Esophagus squamous epithelium (tissue), 5 donors: ENCODE measurements at regions not wholly inside any gene's neighbourhood (a gene's known extent, or its start where the extent isn't known, plus 50 kb on each side); places are given as distances from the start of the nearest gene placed in this dataset.
"Not testable (repeated sequence)": the region's sequence is repeated elsewhere in the genome, so short reads cannot be mapped to it uniquely, and the experiment has no call there.

Experiments used
- DNase-seq: peaks from one replicate; lab custom pipeline; 2025; lab: John Stamatoyannopoulos, UW
- H3K27ac ChIP-seq, 4 donors: fragments of 200-600 bp; sonication (generic); one replicate each; pipeline ENCODE4 v1.5.1; 2016 to 2019; ENCODE audit warnings: mild to moderate bottlenecking in 1 of 4
- H3K27me3 ChIP-seq, 4 donors: fragments of 200-600 bp; sonication (generic); 1 replicate in 3 of 4; 2 replicates in 1 of 4; pipeline versions ENCODE4 v1.5.1 to v1.6.0; 2017 to 2021; ENCODE audit warnings: antibody characterized with exemption in 1 of 4
- H3K36me3 ChIP-seq, 3 donors: fragments of 200-600 bp; sonication (generic); one replicate each; pipeline ENCODE4 v1.5.1; 2016 to 2019
- H3K4me1 ChIP-seq, 3 donors: fragments of 200-600 bp; sonication (generic); one replicate each; pipeline ENCODE4 v1.5.1; 2017 to 2019
- H3K4me3 ChIP-seq, 4 donors: fragments of 200-600 bp; sonication (generic); 1 replicate in 3 of 4; 2 replicates in 1 of 4; pipeline ENCODE4 v1.5.1; 2016 to 2019; ENCODE audit warnings: mild to moderate bottlenecking in 2 of 4, moderate library complexity in 1 of 4
- H3K9me3 ChIP-seq, 3 donors: fragments of 200-600 bp; sonication (generic); one replicate each; pipeline ENCODE4 v1.5.1; 2016 to 2019
- POLR2A ChIP-seq, 4 donors: fragments of 450-650 bp; IDR thresholded peaks; one replicate each; pipeline ENCODE4 v1.6.1; 2017; ENCODE audit warnings: antibody characterized with exemption in 4 of 4, mild to moderate bottlenecking in 4 of 4, moderate library complexity in 3 of 4
- WGBS, 2 donors: methylation state at CpG; one replicate each; pipeline ENCODE4 v1.1.5; 2018; 5-methylcytosine and 5-hydroxymethylcytosine counted together
- intact Hi-C: fragments of 100-400 bp; cut with DNase I; formaldehyde crosslinking; loops from one replicate; pipeline ENCODE4 v1.15.0; 2022
- TF ChIP-seq, protein P1 (sequence below), 6 experiments: fragments of 450-650 bp in 4 of 6; fragments of 200-600 bp in 2 of 6; sonication (generic) in 2 of 6; IDR thresholded peaks; one replicate each; pipeline ENCODE4 v1.5.1; 2016 to 2019; ENCODE audit warnings: antibody characterized with exemption in 6 of 6, mild to moderate bottlenecking in 4 of 6, moderate library complexity in 4 of 6
- donor health status: DM: yes; HTN: yes; CAD: no.

DNA sequence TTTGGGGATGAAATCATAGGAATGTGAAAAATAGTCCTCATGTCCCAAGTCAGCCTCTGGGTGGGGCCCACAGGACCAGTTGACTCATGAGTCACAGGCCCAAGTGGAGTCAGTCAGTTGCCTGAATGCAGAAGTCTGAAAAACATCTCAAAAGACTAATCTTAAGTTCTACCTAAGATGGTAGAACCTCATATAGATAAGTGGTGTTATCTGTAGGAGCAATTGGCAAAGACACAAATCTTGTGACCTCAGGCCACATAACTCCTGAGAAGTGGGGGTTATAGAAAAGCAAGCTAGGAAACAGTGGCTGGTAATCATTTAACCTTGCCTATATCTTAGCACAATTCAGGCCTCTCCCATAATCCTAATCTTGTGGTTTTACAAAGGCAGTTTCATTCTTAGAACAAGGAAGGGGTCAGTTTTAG lies 257.1 kb upstream of the SPOPL start:
- no peak overlapping the region for H3K27ac ChIP-seq
- no peak overlapping the region for H3K4me3 ChIP-seq
- H3K27me3 ChIP-seq = no peaks in the 10 kb centered on the region
- H3K36me3 ChIP-seq = no peaks in the 10 kb centered on the region
- TF ChIP-seq POLR2A (IDR thresholded peaks at IDR 0.05) = no peak
- TF ChIP-seq, protein P1, sequence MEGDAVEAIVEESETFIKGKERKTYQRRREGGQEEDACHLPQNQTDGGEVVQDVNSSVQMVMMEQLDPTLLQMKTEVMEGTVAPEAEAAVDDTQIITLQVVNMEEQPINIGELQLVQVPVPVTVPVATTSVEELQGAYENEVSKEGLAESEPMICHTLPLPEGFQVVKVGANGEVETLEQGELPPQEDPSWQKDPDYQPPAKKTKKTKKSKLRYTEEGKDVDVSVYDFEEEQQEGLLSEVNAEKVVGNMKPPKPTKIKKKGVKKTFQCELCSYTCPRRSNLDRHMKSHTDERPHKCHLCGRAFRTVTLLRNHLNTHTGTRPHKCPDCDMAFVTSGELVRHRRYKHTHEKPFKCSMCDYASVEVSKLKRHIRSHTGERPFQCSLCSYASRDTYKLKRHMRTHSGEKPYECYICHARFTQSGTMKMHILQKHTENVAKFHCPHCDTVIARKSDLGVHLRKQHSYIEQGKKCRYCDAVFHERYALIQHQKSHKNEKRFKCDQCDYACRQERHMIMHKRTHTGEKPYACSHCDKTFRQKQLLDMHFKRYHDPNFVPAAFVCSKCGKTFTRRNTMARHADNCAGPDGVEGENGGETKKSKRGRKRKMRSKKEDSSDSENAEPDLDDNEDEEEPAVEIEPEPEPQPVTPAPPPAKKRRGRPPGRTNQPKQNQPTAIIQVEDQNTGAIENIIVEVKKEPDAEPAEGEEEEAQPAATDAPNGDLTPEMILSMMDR (IDR thresholded peaks at IDR 0.05) = no peak
- H3K4me1 ChIP-seq = no peaks in the 10 kb centered on the region
- no peaks in the 10 kb centered on the region for H3K9me3 ChIP-seq
- intact Hi-C loops = no loop called here
- no peak for DNase-seq

DNA sequence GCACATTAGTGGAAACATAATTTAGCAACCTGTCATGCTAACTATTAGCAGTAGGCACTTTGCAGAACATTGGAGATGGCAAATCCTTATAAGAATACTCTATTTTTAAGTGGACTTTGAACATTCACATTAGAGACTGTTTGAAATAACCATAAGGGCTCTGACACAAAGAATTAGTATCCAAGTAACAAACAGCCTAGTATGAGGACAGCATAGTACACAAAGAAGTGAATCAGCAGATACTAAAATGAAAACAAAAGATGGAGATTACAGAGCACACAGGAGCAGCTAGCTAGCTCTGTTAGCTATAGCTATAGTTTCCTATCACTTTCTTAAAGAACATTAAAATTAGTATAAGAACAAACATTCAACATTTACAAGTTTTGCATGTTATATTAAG lies 256.3 kb upstream of the SPOPL start:
- no peak overlapping the region for H3K27ac ChIP-seq
- no peaks in the 10 kb centered on the region for H3K36me3 ChIP-seq
- H3K4me1 ChIP-seq = no peaks in the 10 kb centered on the region
- no peak for TF ChIP-seq POLR2A (IDR thresholded peaks at IDR 0.05)
- TF ChIP-seq, protein P1 (IDR thresholded peaks at IDR 0.05) = no peak
- no peaks in the 10 kb centered on the region for H3K9me3 ChIP-seq
- no peak for DNase-seq
- H3K27me3 ChIP-seq = no peaks in the 10 kb centered on the region
- H3K4me3 ChIP-seq = no peak overlapping the region
- intact Hi-C loops = no loop called here

DNA sequence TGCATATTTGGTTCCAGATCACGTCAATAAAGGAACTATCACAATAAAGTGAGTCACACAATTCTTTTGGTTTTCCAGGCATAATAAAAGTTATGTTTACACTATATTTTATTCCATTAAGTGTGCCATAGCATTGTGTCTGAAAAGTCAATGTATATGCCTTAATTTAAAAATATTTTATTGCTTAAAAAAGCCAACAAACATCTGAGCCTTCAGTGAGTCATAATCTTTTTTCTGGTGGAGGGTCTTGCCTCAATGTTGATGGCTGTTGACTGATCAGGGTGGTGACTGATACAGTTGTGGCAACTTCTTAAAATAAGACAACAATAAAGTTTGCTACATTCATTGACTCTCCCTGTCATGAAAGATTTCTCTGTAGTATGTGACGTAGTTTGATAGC lies 254.3 kb upstream of the SPOPL start:
- no peaks in the 10 kb centered on the region for H3K4me1 ChIP-seq
- no peaks in the 10 kb centered on the region for H3K36me3 ChIP-seq
- TF ChIP-seq, protein P1 (IDR thresholded peaks at IDR 0.05) = no peak
- TF ChIP-seq POLR2A (IDR thresholded peaks at IDR 0.05) = no peak
- no peak overlapping the region for H3K27ac ChIP-seq
- no peak for DNase-seq
- H3K27me3 ChIP-seq = no peaks in the 10 kb centered on the region
- intact Hi-C loops = no loop called here
- no peak overlapping the region for H3K4me3 ChIP-seq
- WGBS, 2 donors = 30 to 52% methylated on average over 2 of the region's 2 CpGs
- H3K9me3 ChIP-seq = no peaks in the 10 kb centered on the region

DNA sequence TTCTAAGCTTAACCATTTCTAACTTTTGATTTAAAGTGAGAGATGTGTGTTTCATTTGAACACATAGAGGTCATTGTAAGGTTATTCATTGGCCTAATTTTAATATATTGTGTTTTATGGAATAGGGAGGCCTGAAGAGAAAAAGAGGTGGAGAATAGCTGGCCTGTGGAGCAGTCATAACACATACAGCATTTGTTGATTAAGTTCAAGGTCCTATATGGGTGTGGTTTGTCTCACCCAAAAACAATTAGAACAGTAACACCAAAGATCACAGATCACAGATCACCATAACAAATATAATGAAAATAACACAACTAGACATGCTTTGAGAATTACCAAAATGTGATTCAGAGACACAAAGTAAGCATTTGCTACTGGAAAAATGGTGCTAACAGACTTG lies 252.4 kb upstream of the SPOPL start:
- Histone ChIP-seq H3K27me3 (no peaks in the 10 kb centered on the region), H3K9me3 (no peaks in the 10 kb centered on the region), H3K4me1 (no peaks in the 10 kb centered on the region), H3K27ac (no peak overlapping the region), H3K36me3 (no peaks in the 10 kb centered on the region), H3K4me3 (no peak overlapping the region)
- TF ChIP-seq POLR2A (IDR thresholded peaks at IDR 0.05) = no peak
- TF ChIP-seq, protein P1 (IDR thresholded peaks at IDR 0.05) = no peak
- DNase-seq = no peak
- intact Hi-C loops = no loop called here

DNA sequence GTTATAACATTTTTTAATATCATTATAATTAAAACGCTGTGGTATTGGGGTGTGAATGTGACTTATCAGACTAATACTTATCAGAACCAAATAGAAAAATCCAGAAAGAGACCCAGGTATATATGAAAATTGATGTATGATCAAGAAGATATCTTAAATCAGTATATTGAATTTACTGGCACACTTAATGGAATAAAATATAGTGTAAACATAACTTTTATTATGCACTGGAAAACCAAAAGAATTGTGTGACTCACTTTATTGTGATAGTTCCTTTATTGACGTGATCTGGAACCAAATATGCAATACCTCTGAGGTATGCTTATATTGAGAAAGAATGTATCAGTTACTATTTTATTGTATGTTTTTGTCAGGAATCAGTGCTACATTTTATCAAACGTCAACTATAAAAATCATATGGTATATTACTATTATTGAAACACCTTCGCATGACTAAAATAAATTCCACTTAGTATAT lies 250.7 kb upstream of the SPOPL start:
- intact Hi-C loops, DNase-seq, H3K4me1 ChIP-seq, H3K27me3 ChIP-seq, H3K4me3 ChIP-seq, H3K27ac ChIP-seq, H3K36me3 ChIP-seq, H3K9me3 ChIP-seq: not testable (repeated sequence)
- WGBS, 2 donors = 68 to 71% methylated on average over 2 to 3 of the region's 4 CpGs

DNA sequence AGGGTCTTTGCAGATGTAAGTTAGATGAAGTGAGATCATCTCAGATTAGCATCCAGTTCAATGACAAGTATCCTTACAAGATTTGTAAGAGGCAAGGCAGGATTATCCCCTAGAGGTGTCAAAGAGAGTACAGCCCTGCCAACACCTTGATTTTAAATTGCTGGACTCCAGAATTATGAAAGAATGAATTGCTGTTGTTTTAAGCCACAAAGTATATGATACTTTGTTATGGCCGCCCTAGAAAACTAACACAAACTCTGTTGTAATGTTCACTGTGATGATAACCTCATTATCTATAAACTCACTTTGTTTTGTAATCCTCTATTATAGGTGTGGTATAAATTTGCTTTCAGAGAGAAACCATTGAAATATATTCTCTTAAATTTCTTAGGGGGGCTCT lies 249.0 kb upstream of the SPOPL start:
- Histone ChIP-seq H3K9me3 (no peaks in the 10 kb centered on the region), H3K4me1 (no peaks in the 10 kb centered on the region), H3K27me3 (no peaks in the 10 kb centered on the region), H3K36me3 (no peaks in the 10 kb centered on the region), H3K27ac (no peak overlapping the region), H3K4me3 (no peak overlapping the region)
- WGBS, 2 donors = 87 to 95% methylated on average over 1 of the region's 1 CpG
- intact Hi-C loops = no loop called here
- no peak for DNase-seq
- TF ChIP-seq POLR2A (IDR thresholded peaks at IDR 0.05) = no peak
